ENCODE measurements at regions not wholly inside any gene's neighbourhood (a gene's known extent, or its start where the extent isn't known, plus 50 kb on each side); places are given as distances from the start of the nearest gene placed in this dataset.

DNA sequence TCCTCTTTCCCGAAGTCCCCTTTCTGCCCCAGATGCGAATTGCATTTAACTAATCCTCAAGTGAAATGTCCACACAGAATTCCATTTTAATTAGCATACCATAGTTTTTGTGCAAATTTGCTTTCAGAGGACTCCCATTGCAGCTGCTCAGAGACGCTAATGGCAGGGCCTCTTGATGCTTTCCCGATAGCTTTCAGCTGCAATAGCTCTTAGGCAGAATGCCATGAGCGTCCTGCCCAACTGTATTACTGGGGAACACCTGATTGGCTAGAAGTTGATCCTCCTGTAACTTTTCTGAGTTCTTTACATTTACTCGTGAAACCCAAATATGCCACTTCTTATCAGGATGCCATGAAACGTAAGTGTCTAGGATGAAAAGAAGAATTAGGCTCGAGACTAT, 203.0 kb downstream of the UTP18 start:
- Histone ChIP-seq H3K36me3 (ENCODE audit: control insufficient read depth, insufficient read depth, low read length) (no peaks in the 10 kb centered on the region), H3K27me3 (ENCODE audit: control insufficient read depth in 2 of 2, insufficient read depth in 2 of 2, low read length in 2 of 2) (no peaks in the 10 kb centered on the region), H3K9ac (ENCODE audit: insufficient read depth in 1 of 2, low read depth in 2 of 2, low read length in 2 of 2) (no peak overlapping the region), H3K4me3 (no peak overlapping the region), H3K4me1 (replicated peaks in 1 of 2; ENCODE audit: control insufficient read depth in 2 of 2, insufficient read depth in 2 of 2, low read length in 2 of 2) (no peaks in the 10 kb centered on the region), H3K79me2 (ENCODE audit: control insufficient read depth, insufficient read depth, low read length) (no peaks in the 10 kb centered on the region), H4K20me1 (replicated peaks; ENCODE audit: control insufficient read depth, insufficient read depth, low read length) (no peaks in the 10 kb centered on the region), H3K9me3 (replicated peaks; ENCODE audit: control insufficient read depth, insufficient read depth, low read depth, low read length) (no peaks in the 10 kb centered on the region), H3K27ac (ENCODE audit: extremely low read depth, low read depth, low read length) (no peak overlapping the region), H2AFZ (ENCODE audit: low read depth, low read length) (no peak overlapping the region), H3K4me2 (ENCODE audit: insufficient read depth, low read length) (no peak overlapping the region), H3K9me1 (ENCODE audit: control insufficient read depth, insufficient read depth, low read length) (no peaks in the 10 kb centered on the region)
- intact Hi-C loops (cut with micrococcal nuclease): loop anchor here (10.0 kb wide), 1 partner anchor 139 kb away; no protein-coding TSS in a partner anchor
- TF ChIP-seq ZNF232 (CRISPR knock-in tag; IDR thresholded peaks at IDR 0.05): no peak
- no peak for TF ChIP-seq SNIP1 (IDR thresholded peaks at IDR 0.05; ENCODE audit: low read depth)
- TF ChIP-seq NONO (IDR thresholded peaks at IDR 0.05; ENCODE audit: low read depth in 2 of 2, low read length in 1 of 2): no peak
- TF ChIP-seq, protein P1, sequence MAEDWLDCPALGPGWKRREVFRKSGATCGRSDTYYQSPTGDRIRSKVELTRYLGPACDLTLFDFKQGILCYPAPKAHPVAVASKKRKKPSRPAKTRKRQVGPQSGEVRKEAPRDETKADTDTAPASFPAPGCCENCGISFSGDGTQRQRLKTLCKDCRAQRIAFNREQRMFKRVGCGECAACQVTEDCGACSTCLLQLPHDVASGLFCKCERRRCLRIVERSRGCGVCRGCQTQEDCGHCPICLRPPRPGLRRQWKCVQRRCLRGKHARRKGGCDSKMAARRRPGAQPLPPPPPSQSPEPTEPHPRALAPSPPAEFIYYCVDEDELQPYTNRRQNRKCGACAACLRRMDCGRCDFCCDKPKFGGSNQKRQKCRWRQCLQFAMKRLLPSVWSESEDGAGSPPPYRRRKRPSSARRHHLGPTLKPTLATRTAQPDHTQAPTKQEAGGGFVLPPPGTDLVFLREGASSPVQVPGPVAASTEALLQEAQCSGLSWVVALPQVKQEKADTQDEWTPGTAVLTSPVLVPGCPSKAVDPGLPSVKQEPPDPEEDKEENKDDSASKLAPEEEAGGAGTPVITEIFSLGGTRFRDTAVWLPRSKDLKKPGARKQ (CRISPR knock-in tag; IDR thresholded peaks at IDR 0.05): no peak
- TF ChIP-seq, protein P2, sequence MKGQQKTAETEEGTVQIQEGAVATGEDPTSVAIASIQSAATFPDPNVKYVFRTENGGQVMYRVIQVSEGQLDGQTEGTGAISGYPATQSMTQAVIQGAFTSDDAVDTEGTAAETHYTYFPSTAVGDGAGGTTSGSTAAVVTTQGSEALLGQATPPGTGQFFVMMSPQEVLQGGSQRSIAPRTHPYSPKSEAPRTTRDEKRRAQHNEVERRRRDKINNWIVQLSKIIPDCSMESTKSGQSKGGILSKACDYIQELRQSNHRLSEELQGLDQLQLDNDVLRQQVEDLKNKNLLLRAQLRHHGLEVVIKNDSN (CRISPR knock-in tag; IDR thresholded peaks at IDR 0.05): no peak
- ATAC-seq: no peak
- FAIRE-seq: no peak
- WGBS (ENCODE audit: insufficient coverage, low coverage, missing lambda C conversion rate): under 1% methylated on average over 8 of the region's 8 CpGs
- CTCF ChIA-PET (ENCODE audit: low intra/inter-chr PET ratio): no interaction called here
- no peak for DNase-seq (ENCODE audit: extremely low read depth in 1 of 4, low spot score in 3 of 4)
- BruUV-seq (replicated peaks): no TSS peak
- POLR2A ChIA-PET: interaction anchor here (0.6 kb wide), 1 partner anchor 54 kb away, joined by 3 read pairs; no protein-coding TSS in a partner anchor
- in situ Hi-C loops (cut with MboI): no loop called here
